Fibroblast of skin of left biceps (primary cell): ENCODE measurements at regions not wholly inside any gene's neighbourhood (a gene's known extent, or its start where the extent isn't known, plus 50 kb on each side); places are given as distances from the start of the nearest gene placed in this dataset.
"Not testable (repeated sequence)": the region's sequence is repeated elsewhere in the genome, so short reads cannot be mapped to it uniquely, and the experiment has no call there.

Experiments used
- DNase-seq, 2 experiments: peaks; one replicate each; pipeline ENCODE4 v3.0.0-alpha.2; 2013; ENCODE audit warnings: low read depth in 2 of 2

DNA sequence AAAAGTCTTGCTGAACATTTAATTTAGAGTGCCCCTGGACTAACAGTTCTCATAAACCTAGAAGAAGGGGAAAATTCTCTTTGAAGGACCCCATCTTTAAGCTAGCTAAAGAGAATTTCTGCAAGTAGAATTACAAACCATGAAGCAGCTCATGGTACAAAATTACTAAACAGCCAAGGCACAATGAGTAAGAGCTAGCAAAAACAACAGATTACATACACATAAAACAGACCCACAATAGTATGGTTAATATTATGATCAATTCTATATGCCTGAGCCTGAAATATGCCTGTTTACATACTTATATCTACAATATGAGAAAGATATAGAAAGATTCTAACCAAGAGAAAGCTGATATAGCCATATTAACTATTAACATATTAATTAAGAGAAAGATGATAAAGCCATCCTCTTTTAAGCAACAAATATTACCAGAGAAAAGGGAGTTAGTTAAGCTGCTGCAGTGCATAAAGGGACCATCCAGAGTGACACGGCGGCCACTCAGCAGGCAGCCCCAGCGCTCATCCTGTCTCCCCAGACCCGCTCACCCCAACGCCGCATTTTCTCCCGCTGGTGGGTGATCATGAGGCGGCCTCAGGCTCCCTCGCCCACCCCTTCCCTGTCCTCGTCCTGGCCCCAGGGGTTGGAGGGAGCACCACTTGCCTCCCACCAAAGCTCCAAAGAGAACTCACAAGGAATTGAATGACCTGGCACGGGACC, 98.4 kb upstream of the CARMIL1 start:
- DNase-seq, result no peak

DNA sequence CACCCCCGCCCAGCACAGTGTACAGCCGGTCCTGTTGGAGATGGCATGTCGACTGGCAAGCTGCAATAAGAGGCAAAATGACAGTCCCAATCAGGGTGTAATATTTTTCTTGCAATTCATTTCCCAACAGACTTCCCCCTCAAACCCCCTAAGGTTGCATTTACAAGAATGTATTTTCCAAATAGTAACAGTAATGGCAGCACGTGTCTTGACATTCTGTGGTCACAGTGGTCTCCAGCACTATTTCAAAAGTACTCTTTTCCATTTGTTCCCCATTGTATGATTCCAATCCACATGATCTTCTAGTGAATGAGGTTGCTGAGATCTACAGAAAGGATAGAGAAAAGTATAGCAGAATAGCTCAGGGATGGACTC, 97.8 kb upstream of the CARMIL1 start:
- DNase-seq, result no peak

DNA sequence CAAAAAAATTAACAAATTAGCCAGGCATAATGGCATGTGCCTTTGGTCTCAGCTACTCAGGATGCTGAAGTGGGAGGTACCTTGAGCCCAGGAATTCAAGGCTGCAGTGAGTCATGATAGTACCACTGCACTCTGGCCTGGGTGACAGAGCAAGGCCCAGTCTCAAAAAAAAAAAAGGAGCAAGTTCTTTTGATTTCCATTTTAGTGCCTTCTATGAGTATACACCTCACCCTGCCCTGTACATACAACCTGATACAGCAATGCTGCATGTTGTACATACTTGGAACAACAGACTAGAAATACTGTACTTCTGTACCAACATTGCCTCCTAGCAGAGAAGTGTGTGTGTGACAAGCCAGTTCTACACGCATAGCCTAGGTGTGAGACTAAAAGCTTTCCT, 97.3 kb upstream of the CARMIL1 start:
- no peak for DNase-seq

DNA sequence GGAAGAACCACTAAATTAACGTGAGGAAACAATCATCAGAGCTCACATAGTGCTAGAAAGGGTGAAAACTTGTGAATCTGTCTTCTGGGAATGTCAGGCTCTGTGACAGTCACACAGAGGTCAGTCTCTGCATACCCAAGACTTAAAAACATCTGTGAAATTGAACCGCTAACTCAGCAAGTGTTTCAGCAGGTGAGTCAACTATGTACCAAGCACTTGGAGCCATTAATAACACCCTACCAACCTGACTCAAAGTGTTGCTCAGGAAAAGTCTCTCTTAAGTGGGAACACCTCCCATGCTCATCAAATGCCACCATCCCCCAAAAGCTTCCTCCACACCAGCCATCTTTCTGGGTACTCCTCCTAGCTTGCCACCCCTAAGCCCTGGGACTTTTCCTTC, 92.3 kb upstream of the CARMIL1 start:
- no peak for DNase-seq

DNA sequence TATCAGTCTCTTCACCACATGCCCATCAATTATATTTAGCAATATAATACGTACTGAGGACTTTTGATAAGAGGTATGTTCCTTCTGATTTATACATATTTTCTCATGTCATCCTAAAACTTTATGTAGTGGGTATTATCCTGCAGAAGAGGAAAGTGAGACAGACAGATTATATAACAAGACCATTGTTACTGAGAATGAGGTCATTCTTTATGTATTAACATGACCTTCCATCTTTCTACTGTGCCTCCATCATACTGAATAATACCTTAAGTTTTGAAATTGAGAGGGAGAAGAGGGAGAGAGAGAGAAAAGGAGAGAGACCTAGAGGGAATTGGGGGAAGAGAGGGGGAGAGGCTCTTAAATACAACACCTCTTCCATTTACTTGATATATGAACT, 90.9 kb upstream of the CARMIL1 start:
- no peak for DNase-seq

DNA sequence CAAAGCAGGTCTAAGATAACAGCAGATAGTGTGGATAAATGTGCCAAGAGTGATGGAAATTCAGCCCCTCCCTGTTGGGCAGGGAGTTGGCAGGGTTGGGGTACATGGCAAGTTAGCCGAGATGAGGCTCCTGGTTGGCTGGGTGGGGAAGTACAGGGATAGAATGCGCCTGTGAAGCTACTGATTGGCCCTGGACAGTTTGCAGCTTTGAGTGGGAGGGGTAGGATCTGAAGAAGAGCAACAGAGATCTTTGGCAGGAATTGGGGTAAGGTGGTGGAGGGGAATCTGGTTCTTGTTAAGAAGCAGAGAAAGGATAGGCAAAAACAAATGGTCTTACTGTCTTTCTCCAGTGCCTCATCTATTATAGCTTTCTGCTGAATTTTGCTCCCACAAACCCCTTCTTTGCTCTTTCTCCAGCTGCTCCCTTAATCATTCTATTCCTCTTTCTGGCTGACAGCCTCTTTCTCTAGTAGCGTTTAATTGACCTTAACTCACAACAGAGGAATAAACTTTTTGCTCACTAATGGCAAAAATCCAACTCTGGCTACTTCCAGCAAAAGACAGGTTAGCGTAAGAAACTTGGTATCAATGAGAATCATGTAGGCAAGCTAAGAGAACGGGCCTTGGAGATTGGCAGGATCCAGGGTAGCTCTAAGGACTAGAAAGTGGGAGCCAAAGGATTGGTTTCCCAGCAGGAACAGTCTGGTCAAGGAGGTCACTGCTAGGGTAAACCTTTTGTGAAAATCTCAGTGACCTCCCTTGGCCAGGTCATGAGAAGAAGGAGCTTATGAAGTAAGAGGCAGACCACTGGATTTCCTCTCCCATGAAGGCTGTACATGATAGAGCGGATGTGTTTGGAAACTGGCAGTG, 86.3 kb upstream of the CARMIL1 start:
- DNase-seq, result peak; percentile 62 to 64

DNA sequence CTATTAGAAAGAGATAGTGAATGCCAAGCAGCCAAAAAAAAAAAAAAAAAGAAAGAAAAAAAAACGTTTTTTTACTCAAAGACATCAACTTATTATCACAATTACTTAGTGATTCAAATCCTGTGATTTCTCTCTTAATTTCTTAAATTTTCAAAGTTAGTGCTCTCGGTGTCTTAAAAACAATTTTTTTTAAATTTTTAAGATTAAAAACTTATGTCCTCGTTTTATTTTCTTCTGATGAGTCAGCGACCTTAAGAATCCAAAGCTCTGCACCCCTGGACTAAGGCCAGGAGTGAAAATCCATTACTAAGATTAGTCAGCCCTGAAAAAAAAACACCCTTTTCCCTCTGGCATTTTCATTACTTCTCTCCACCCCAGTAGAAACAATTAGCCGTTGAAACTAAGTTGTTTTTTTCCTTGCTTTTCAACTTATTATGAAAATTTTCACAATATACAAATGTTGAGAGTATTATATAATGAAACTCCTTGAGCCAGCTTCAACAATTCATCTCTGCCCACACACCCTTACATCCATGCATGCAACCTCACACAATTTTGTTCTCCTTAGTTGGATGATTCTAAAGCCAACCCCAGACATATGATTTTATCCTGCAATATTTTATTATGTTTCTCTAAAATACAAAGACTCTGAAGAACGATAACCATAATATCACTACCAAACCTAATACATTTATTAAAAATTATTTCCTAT, 85.6 kb upstream of the CARMIL1 start:
- DNase-seq, result peak; percentile 93 to 95

DNA sequence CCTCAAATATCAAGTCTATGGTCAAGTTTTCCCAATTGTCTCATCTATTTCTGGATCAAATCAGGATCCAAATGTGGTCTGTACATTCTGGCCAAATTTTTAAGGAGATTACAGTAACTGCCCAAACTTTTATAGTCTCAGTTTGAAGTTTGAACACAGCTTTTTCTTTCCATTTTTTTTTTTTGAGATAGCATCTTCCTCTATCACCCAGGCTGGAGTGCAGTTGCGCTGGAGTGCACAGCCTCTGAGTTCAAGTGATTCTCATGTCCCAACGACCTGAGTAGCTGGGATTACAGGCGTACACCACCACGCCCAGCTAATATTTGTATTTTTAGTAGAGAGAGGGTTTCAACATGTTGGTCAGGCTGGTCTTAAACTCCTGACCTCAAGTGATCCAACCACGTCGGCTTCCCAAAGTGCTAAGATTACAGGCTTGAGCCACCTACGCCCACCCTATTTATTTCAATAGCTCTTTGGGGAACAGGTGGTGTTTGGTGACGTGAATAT, 84.9 kb upstream of the CARMIL1 start:
- DNase-seq, result no peak

DNA sequence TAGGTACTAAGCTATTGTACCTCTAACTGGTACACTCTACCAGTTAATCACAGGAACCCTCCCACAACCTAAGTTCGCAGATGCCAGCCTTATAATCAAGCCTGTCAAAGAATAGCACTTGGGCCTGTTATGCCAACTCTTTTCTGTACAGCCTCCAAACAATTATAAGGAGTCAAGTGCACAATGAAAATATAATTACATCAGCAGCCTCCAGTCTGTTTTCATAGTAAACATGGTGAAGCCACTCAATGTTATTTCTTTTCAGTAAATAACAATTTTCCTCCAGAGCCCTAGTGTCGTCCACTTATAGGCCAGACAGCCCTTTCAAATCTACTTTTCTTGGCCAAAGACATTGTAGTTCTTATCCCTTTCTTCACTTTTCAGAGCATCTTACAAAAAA, 82.7 kb upstream of the CARMIL1 start:
- DNase-seq, result no peak

DNA sequence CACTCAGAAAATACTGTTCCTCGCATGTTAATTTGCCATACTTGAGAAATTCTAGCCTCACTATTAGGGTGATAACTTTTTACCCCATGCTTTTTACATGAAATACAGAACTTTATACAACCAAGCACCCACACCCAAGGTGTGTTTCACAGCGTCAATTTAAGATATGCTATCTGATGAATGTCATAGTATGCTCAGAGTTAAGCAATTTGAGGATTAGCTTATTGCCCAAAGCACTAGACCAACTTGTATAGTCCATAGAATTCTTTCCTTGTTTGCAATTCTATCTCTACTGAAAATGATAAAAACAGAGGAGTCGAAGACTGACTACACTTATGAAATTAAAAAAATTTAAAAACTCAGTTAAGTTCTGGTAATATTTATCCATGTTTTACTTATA, 82.1 kb upstream of the CARMIL1 start:
- no peak for DNase-seq

DNA sequence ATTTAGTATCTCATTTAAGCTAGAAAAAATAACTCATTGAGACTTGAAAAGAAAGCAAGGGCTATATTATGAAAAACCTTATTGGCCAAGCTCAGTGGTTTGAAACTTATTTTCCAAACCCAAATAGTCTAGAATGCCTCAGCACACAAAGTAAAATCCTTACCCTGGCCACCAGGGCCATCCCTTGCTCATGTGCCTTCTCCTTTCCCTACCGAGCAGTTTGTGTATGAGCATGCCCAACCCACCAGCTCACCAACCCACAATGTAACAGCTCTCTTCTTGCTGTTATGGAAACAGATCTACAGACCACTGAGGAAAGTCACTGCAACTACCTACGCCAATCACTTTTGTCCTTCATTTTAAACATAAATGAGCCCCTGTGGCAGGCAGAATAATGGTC, 79.6 kb upstream of the CARMIL1 start:
- no peak for DNase-seq

DNA sequence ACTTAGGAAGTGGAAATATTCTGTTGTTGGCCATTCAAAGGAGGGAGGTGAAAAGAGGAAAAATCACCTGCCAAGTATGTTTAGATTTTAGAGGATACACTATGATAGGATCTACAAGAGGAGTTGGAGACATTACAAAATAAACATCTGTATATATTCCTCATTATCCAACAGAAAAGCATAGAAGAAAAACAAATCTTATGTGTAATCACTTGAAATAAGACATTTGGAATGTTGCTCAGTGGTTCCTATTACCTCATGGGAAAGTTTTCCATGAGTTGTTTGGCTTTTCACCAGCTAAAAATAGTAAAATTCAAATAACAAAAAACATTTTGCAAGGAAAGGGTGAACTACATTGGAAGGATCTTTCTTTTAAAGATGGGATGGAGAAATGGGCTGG, 76.7 kb upstream of the CARMIL1 start:
- DNase-seq, result peak in 1 of 2 experiments; percentile 51

DNA sequence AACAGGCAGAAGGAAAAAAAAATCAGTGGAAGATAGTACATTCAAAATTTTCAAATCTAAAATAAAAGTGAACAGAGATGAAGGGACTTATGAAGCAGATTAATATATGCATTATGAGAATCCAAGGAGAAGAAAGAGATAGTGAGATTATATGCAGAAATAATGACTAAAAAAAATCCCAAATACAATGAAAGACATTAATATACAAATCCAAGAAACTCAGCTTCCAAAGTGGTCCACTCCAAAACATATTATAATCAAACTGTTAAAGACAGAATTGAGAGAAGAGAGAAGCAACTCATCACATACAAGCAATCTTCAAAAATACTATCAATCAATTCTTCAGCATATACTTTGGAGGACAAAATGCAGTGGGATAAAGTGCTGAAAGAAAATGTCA, 73.5 kb upstream of the CARMIL1 start:
- no peak for DNase-seq

DNA sequence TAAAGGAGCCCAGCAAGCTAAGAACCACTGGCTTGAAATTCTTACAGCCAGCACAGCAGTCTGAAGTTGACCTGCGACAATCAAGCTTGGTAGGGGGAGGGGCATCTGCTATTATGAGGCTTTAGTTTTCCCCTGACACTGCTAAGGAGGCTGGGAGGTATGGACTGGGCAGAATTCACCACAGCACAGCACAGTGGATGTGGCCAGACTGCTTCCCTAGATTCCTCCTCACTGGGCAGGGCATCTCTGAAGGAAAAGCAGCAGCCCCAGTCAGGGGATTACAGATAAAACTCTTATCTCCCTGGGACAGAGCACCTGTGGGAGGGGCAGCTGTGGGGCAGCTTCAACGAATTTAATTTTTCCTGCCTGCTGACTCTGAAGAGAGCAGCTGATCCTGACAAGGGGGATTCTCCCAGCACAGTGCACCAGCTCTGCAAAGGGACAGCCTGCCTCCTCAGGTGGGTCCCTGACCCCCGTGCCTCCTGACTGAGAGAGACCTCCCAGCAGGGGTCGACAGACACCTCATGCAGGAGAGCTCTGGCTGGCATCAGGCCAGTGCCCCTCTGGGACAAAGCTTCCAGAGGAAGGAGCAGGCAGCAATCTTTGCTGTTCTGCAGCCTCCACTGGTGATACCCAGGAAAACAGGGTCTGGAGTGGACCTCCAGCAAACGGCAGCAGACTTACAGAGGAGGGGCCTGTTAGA, 71.6 kb upstream of the CARMIL1 start:
- not testable (repeated sequence) for DNase-seq

DNA sequence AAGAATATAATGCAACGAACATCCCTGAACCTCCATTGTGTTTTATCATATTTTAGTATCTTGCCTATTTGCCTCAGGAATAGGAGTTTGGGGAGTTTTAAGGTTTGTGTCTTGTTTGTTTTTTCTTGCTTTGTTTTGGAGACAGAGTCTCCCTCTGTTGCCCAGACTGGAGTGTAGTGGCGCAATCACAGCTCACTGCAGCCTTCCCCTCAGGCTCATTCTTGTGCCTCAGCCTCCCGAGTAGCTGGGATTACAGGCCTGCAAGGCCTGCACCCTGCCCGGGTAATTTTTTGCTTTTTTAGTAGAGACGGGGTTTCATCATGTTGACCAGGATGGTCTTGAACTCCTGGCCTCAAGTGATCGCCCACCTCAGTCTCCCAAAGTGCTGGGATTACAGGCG, 63.3 kb upstream of the CARMIL1 start:
- DNase-seq, result no peak

DNA sequence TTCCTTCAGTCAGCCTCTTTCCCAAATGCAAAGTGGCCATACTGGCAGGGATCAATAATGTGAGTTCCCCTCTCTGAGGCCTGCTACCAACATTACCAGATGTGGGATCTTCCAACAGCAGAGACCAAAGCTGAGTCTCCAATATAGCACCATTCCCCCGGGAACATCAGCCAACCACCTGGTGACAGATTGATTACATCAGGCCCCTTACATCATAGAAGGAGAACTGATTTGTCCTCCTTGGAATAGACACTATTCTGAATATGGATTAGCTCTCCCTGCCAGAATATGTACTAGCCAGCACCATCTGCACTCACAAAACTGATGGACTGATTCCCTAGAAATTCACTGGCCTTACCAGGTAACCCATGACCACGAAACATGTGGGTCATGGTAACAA, 61.9 kb upstream of the CARMIL1 start:
- DNase-seq, result no peak

DNA sequence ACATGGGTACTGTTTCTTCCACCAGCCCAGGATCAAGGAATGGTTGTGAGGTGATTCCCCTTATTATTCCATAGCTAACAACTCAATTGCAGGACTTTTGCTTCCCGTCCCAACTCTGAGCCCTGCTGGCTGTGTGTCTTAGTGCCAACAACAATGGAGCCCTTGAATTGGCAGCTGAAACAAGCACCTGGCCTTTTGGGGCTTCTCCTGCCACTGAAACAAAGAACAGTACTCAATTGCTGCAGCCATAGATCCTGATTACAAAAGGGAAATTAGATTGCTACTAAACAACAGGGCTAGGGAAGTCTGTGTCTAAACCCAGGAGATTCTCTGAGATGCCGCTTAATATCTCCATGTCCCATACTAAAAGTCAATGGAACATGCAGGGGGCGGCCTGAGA, 61.3 kb upstream of the CARMIL1 start:
- DNase-seq, result no peak

DNA sequence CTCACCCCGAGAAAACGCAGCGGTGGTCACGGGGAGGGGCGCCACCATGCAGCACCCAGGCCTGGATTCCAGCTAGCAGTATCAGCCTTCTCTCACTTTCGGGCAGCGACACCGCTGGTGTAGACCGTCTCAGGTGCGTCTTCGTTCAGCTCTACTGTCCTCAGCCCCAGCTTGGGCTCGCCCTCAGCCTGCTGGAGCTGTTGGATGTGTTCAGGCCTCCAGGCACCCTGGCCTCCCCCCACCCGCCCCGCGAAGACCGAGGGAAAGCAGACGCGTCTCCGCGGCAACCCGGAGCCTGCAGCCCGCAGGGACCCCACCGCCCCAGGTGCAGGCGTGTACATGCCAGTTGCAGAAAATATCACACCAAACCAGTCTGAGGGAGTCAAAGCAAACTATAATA, 60.8 kb upstream of the CARMIL1 start:
- no peak for DNase-seq

DNA sequence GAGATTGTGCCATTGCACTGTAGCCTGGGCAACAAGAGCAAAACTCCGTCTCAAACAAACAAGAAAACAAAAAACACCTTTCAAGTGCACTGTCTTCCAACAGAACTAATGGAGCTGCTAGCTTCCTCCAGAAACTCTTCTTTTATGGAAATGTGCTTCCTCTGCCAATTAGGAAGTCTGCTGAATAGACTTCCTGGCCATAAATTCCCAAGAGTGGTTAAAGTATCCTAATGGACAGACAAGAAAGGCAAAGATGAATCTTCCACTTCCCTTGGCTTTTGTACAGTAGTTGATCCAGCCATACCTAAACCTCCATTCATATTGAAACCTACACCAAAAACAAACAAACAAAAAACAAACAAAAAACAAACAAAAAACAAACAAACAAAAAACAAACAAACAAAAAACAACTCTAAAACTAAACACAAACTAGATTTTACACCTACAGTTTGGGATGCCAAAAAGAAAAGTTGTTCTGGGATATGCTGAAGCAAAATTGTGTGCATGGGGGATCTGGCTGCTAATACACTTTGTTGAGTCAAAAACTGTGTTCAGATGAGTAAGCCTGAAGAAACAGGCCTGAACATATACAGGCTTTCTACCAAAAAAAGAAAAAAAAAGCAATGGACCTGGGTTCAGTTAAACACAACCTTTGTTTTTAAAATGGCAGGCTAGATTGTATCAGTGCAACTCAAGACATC, 59.8 kb upstream of the CARMIL1 start:
- DNase-seq, result no peak

DNA sequence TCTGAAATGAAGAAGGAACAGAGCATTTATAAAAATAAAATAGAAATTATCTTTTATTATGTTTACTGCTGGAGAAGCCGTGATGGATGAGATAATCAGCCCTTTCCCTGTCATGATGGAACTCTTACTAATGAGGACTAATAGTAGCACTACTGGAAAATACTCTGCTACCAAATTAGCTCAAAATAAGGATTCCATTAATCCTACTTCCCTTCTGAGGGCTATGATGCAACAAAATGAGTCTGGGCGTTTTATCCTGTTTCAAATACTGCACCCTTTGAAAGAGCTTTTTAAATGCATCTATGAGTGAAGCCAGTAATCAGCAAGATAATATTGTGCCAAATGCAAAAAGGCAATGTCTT, 59.3 kb upstream of the CARMIL1 start:
- DNase-seq, result no peak

DNA sequence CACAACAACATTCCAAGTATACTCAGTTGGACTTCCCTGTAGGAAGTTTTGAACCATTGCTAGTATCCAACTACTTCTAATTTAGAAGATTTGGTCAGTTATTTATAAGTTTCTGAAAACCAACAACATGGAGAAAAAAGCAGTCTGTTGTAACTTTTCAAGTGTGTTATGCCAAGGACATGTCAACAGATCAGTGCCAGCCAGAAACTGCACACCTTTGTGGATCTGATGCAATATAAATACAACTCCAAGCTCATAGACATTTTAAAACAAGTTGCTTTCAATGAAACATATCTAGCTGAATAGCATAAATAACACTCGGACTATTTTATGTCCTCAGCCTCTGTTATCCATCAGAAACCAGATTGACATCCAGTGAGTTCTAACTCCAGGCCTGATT, 58.3 kb upstream of the CARMIL1 start:
- DNase-seq, result no peak
